ENCODE measurements at regions not wholly inside any gene's neighbourhood (a gene's known extent, or its start where the extent isn't known, plus 50 kb on each side); places are given as distances from the start of the nearest gene placed in this dataset.
A peak's percentile ranks its signal among the peaks of the same experiment; 100 is the strongest.

GRCh38 chr2:148567716-148568115 is 76.8 kb upstream of the EPC2 start:
- Histone ChIP-seq H3K27ac (ENCODE audit: insufficient read depth, low read length, poor library complexity, severe bottlenecking) (no peak overlapping the region), H3K36me3 (ENCODE audit: control insufficient read depth, insufficient read depth, low read length) (no peaks in the 10 kb centered on the region), H3K4me1 (ENCODE audit: control insufficient read depth, insufficient read depth, low read length, poor library complexity, severe bottlenecking) (no peaks in the 10 kb centered on the region), H3K27me3 (replicated peaks; ENCODE audit: control insufficient read depth, insufficient read depth, low read length, poor library complexity, severe bottlenecking) (no peaks in the 10 kb centered on the region), H3K4me3 (ENCODE audit: insufficient read depth, low read depth, low read length, poor library complexity, severe bottlenecking) (no peak overlapping the region), H3K9me3 (ENCODE audit: control insufficient read depth, low read length) (no peaks in the 10 kb centered on the region)
- DNase-seq, result no peak

DNA sequence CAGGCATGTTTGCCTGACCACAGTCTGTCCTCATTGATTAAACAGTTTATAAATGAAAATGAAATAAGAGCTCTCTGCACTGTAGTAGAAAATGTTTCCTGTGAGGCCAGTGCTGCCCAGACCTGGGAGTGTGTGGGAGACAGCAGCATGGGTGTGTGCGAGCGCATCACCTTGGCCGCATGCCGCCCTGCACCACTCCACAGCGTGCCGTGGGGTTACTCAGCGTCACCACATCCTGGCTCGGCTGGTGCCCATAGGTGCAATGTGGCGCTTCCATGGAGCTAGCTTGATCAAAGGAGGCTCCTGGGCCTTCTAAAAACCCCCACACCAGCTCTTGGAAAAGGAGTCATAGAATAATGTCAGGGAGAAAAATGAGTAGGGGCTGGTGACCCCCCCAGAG is 76.0 kb upstream of the EPC2 start:
- H3K9me3 ChIP-seq (ENCODE audit: control insufficient read depth, low read length), result no peaks in the 10 kb centered on the region
- no peaks in the 10 kb centered on the region for H3K36me3 ChIP-seq (ENCODE audit: control insufficient read depth, insufficient read depth, low read length)
- no peaks in the 10 kb centered on the region for H3K27me3 ChIP-seq (replicated peaks; ENCODE audit: control insufficient read depth, insufficient read depth, low read length, poor library complexity, severe bottlenecking)
- H3K4me1 ChIP-seq (ENCODE audit: control insufficient read depth, insufficient read depth, low read length, poor library complexity, severe bottlenecking), result no peaks in the 10 kb centered on the region
- no peak overlapping the region for H3K27ac ChIP-seq (ENCODE audit: insufficient read depth, low read length, poor library complexity, severe bottlenecking)
- H3K4me3 ChIP-seq (ENCODE audit: insufficient read depth, low read depth, low read length, poor library complexity, severe bottlenecking), result no peak overlapping the region
- DNase-seq, result peak in 1 of 3 donors; percentile 17

- H3K36me3 ChIP-seq (ENCODE audit: control insufficient read depth, insufficient read depth, low read length), result no peaks in the 10 kb centered on the region
- no peak overlapping the region for H3K4me3 ChIP-seq (ENCODE audit: insufficient read depth, low read depth, low read length, poor library complexity, severe bottlenecking)
- H3K27me3 ChIP-seq (replicated peaks; ENCODE audit: control insufficient read depth, insufficient read depth, low read length, poor library complexity, severe bottlenecking), result no peaks in the 10 kb centered on the region
- DNase-seq, result no peak
- no peaks in the 10 kb centered on the region for H3K4me1 ChIP-seq (ENCODE audit: control insufficient read depth, insufficient read depth, low read length, poor library complexity, severe bottlenecking)
- H3K27ac ChIP-seq (ENCODE audit: insufficient read depth, low read length, poor library complexity, severe bottlenecking), result no peak overlapping the region
- no peaks in the 10 kb centered on the region for H3K9me3 ChIP-seq (ENCODE audit: control insufficient read depth, low read length)
These were observed 75.3 kb upstream of the EPC2 start for GRCh38 chr2:148569221-148569620.

DNA sequence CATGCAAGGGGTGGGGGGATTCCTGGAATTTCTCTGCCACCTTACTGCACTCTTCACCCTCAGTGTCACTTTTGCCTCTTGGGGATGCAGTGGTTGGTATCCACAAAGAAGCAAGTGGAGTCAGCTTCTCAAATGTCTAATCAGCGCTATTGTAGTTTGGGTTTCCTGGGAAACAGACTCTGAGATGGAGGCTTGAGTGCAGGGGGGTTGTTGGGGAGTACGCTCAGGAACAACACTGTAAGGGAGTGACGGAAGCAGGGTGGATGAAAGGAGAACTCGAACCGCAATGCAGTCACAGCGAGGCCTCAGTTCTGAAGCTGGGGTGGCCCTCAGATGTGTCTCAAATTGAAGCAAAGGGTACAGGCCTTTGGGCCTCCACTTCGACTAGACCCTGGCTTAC is 73.6 kb upstream of the EPC2 start:
- no peaks in the 10 kb centered on the region for H3K27me3 ChIP-seq (replicated peaks; ENCODE audit: control insufficient read depth, insufficient read depth, low read length, poor library complexity, severe bottlenecking)
- no peak overlapping the region for H3K4me3 ChIP-seq (ENCODE audit: insufficient read depth, low read depth, low read length, poor library complexity, severe bottlenecking)
- no peak overlapping the region for H3K27ac ChIP-seq (ENCODE audit: insufficient read depth, low read length, poor library complexity, severe bottlenecking)
- no peaks in the 10 kb centered on the region for H3K9me3 ChIP-seq (ENCODE audit: control insufficient read depth, low read length)
- no peaks in the 10 kb centered on the region for H3K36me3 ChIP-seq (ENCODE audit: control insufficient read depth, insufficient read depth, low read length)
- no peak for DNase-seq
- H3K4me1 ChIP-seq (ENCODE audit: control insufficient read depth, insufficient read depth, low read length, poor library complexity, severe bottlenecking), result no peaks in the 10 kb centered on the region

GRCh38 chr2:148577845-148578492 is 66.6 kb upstream of the EPC2 start:
- no peak overlapping the region for H3K4me3 ChIP-seq (ENCODE audit: insufficient read depth, low read depth, low read length, poor library complexity, severe bottlenecking)
- DNase-seq, result no peak
- H3K36me3 ChIP-seq (ENCODE audit: control insufficient read depth, insufficient read depth, low read length), result no peaks in the 10 kb centered on the region
- H3K4me1 ChIP-seq (ENCODE audit: control insufficient read depth, insufficient read depth, low read length, poor library complexity, severe bottlenecking), result no peaks in the 10 kb centered on the region
- H3K27ac ChIP-seq (ENCODE audit: insufficient read depth, low read length, poor library complexity, severe bottlenecking), result no peak overlapping the region
- H3K27me3 ChIP-seq (replicated peaks; ENCODE audit: control insufficient read depth, insufficient read depth, low read length, poor library complexity, severe bottlenecking), result no peaks in the 10 kb centered on the region
- no peaks in the 10 kb centered on the region for H3K9me3 ChIP-seq (ENCODE audit: control insufficient read depth, low read length)

GRCh38 chr2:148578493-148578884 is 66.1 kb upstream of the EPC2 start:
- Histone ChIP-seq H3K27ac (ENCODE audit: insufficient read depth, low read length, poor library complexity, severe bottlenecking) (no peak overlapping the region), H3K9me3 (ENCODE audit: control insufficient read depth, low read length) (no peaks in the 10 kb centered on the region), H3K36me3 (ENCODE audit: control insufficient read depth, insufficient read depth, low read length) (no peaks in the 10 kb centered on the region), H3K4me1 (ENCODE audit: control insufficient read depth, insufficient read depth, low read length, poor library complexity, severe bottlenecking) (no peaks in the 10 kb centered on the region), H3K4me3 (ENCODE audit: insufficient read depth, low read depth, low read length, poor library complexity, severe bottlenecking) (no peak overlapping the region), H3K27me3 (replicated peaks; ENCODE audit: control insufficient read depth, insufficient read depth, low read length, poor library complexity, severe bottlenecking) (no peaks in the 10 kb centered on the region)
- no peak for DNase-seq

DNA sequence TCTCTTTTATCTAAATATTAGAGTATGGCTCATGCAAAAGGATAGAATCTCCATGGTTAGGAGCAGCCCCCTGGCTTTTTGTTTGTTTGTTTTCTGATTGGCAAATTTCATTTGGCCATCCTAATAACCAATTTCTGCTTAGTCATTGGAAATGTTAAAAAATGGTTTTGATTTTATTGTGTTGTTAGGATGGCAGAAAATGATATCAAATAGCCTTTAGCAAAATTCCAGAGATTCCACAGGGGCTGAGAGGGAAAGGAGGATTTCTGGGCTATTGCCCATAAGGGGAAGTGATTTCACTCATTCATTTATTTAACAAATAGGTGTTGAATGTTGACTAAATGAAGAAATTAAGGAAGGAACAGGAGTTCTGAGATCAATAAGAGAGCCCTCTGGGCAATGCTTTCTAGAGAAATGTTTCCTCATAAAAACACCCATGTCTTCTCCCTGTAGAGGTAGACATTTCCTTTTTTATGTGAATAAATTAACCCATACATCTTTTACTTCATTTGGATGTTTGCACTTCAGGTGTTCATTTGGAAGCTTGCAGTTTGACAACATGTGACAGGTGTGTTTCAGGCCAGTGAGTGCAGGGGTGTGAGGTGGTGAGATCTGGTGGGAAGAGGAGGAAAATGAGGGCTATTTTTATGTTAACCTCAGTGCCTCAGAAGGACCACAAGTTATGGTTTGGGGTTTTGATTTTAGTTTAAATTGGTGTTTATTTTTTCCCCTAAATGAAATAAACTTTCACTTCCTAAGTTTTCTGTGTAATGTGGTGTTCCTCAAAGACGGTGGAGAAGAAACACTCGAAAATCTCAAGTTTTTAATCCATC is 61.7 kb upstream of the EPC2 start:
- Histone ChIP-seq H3K9me3 (ENCODE audit: control insufficient read depth, low read length) (no peaks in the 10 kb centered on the region), H3K27me3 (replicated peaks; ENCODE audit: control insufficient read depth, insufficient read depth, low read length, poor library complexity, severe bottlenecking) (no peaks in the 10 kb centered on the region), H3K4me1 (ENCODE audit: control insufficient read depth, insufficient read depth, low read length, poor library complexity, severe bottlenecking) (no peaks in the 10 kb centered on the region), H3K36me3 (ENCODE audit: control insufficient read depth, insufficient read depth, low read length) (no peaks in the 10 kb centered on the region), H3K27ac (ENCODE audit: insufficient read depth, low read length, poor library complexity, severe bottlenecking) (no peak overlapping the region), H3K4me3 (ENCODE audit: insufficient read depth, low read depth, low read length, poor library complexity, severe bottlenecking) (no peak overlapping the region)
- DNase-seq, result no peak

DNA sequence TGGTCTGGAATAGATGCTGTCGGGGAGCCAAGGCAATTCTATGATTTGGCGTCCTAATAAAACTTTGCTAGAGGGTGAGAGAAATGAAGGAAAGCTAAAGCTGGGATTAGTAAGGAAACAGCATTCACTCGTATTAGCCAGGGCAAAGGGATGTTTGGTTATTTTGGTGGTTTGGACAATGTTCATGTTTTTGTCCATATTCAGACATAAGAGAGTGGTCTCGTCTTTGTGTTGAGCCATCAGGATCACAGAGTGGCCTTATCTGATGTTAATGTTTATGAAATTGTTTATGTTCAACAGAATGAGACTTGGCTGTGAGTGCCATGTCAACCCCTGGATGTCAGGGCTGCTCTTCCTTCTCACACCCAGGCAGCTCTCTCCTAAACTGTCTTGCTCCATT is 58.9 kb upstream of the EPC2 start:
- Histone ChIP-seq H3K27ac (ENCODE audit: insufficient read depth, low read length, poor library complexity, severe bottlenecking) (no peak overlapping the region), H3K27me3 (replicated peaks; ENCODE audit: control insufficient read depth, insufficient read depth, low read length, poor library complexity, severe bottlenecking) (no peaks in the 10 kb centered on the region), H3K4me1 (ENCODE audit: control insufficient read depth, insufficient read depth, low read length, poor library complexity, severe bottlenecking) (no peaks in the 10 kb centered on the region), H3K9me3 (ENCODE audit: control insufficient read depth, low read length) (no peaks in the 10 kb centered on the region), H3K36me3 (ENCODE audit: control insufficient read depth, insufficient read depth, low read length) (no peaks in the 10 kb centered on the region), H3K4me3 (ENCODE audit: insufficient read depth, low read depth, low read length, poor library complexity, severe bottlenecking) (no peak overlapping the region)
- no peak for DNase-seq

- Histone ChIP-seq H3K4me3 (ENCODE audit: insufficient read depth, low read depth, low read length, poor library complexity, severe bottlenecking) (no peak overlapping the region), H3K4me1 (ENCODE audit: control insufficient read depth, insufficient read depth, low read length, poor library complexity, severe bottlenecking) (no peaks in the 10 kb centered on the region), H3K36me3 (ENCODE audit: control insufficient read depth, insufficient read depth, low read length) (no peaks in the 10 kb centered on the region), H3K27ac (ENCODE audit: insufficient read depth, low read length, poor library complexity, severe bottlenecking) (no peak overlapping the region), H3K27me3 (replicated peaks; ENCODE audit: control insufficient read depth, insufficient read depth, low read length, poor library complexity, severe bottlenecking) (no peaks in the 10 kb centered on the region), H3K9me3 (ENCODE audit: control insufficient read depth, low read length) (no peaks in the 10 kb centered on the region)
- no peak for DNase-seq
These were observed 57.9 kb upstream of the EPC2 start for GRCh38 chr2:148586522-148587128.

- Histone ChIP-seq H3K36me3 (ENCODE audit: control insufficient read depth, insufficient read depth, low read length) (no peaks in the 10 kb centered on the region), H3K27me3 (replicated peaks; ENCODE audit: control insufficient read depth, insufficient read depth, low read length, poor library complexity, severe bottlenecking) (no peaks in the 10 kb centered on the region), H3K9me3 (ENCODE audit: control insufficient read depth, low read length) (no peaks in the 10 kb centered on the region), H3K4me1 (ENCODE audit: control insufficient read depth, insufficient read depth, low read length, poor library complexity, severe bottlenecking) (no peaks in the 10 kb centered on the region), H3K27ac (ENCODE audit: insufficient read depth, low read length, poor library complexity, severe bottlenecking) (no peak overlapping the region), H3K4me3 (ENCODE audit: insufficient read depth, low read depth, low read length, poor library complexity, severe bottlenecking) (no peak overlapping the region)
- DNase-seq, result no peak
These were observed 53.9 kb upstream of the EPC2 start for GRCh38 chr2:148590612-148591011.
